ENCODE measurements at regions not wholly inside any gene's neighbourhood (a gene's known extent, or its start where the extent isn't known, plus 50 kb on each side); places are given as distances from the start of the nearest gene placed in this dataset.

- TF ChIP-seq, protein P1, sequence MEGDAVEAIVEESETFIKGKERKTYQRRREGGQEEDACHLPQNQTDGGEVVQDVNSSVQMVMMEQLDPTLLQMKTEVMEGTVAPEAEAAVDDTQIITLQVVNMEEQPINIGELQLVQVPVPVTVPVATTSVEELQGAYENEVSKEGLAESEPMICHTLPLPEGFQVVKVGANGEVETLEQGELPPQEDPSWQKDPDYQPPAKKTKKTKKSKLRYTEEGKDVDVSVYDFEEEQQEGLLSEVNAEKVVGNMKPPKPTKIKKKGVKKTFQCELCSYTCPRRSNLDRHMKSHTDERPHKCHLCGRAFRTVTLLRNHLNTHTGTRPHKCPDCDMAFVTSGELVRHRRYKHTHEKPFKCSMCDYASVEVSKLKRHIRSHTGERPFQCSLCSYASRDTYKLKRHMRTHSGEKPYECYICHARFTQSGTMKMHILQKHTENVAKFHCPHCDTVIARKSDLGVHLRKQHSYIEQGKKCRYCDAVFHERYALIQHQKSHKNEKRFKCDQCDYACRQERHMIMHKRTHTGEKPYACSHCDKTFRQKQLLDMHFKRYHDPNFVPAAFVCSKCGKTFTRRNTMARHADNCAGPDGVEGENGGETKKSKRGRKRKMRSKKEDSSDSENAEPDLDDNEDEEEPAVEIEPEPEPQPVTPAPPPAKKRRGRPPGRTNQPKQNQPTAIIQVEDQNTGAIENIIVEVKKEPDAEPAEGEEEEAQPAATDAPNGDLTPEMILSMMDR (conservative IDR thresholded peaks at IDR 0.05): no peak
- TF ChIP-seq ZFX (IDR thresholded peaks at IDR 0.05): no peak
Observed at GRCh38 chr13:97695684-97696083, 257.8 kb upstream of the IPO5 start.
